ENCODE measurements at regions not wholly inside any gene's neighbourhood (a gene's known extent, or its start where the extent isn't known, plus 50 kb on each side); places are given as distances from the start of the nearest gene placed in this dataset.

GRCh38 chrX:74225111-74225510 is 78.9 kb upstream of the ZCCHC13 start:
- TF ChIP-seq FOS (IDR thresholded peaks at IDR 0.05; ENCODE audit: low read depth, low read length) (no peak), RCOR1 (IDR thresholded peaks at IDR 0.05; ENCODE audit: insufficient replicate concordance, low read length) (no peak), CTCF (conservative IDR thresholded peaks at IDR 0.05; ENCODE audit: low read depth, low read length) (no peak), RFX5 (IDR thresholded peaks at IDR 0.05; ENCODE audit: low read depth, low read length) (no peak), POLR2A (IDR thresholded peaks at IDR 0.05; ENCODE audit: low read depth, low read length) (no peak), BHLHE40 (IDR thresholded peaks at IDR 0.05; ENCODE audit: low read depth, low read length) (no peak), RAD21 (IDR thresholded peaks at IDR 0.05; ENCODE audit: low read length) (no peak), ELK1 (IDR thresholded peaks at IDR 0.05; ENCODE audit: borderline replicate concordance, low read depth, low read length) (no peak), NFE2L2 (IDR thresholded peaks at IDR 0.05; ENCODE audit: low read depth, low read length) (no peak), CEBPB (IDR thresholded peaks at IDR 0.05; ENCODE audit: low read depth, low read length) (no peak), MAZ (IDR thresholded peaks at IDR 0.05; ENCODE audit: borderline replicate concordance, low read depth, low read length) (no peak)

All from IMR-90 (cell line).